Posterior vena cava (tissue), 2 donors: ENCODE measurements at regions not wholly inside any gene's neighbourhood (a gene's known extent, or its start where the extent isn't known, plus 50 kb on each side); places are given as distances from the start of the nearest gene placed in this dataset.

Source experiments
- DNase-seq: peaks from one replicate; pipeline ENCODE4 v3.0.0-alpha.2; 2020; ENCODE audit warnings: low spot score
- intact Hi-C, 2 donors: fragments of 100-400 bp; cut with DNase I; formaldehyde crosslinking; loops; one replicate each; pipeline versions ENCODE4 v1.14.1 to v1.14.2; 2022 to 2023
- donor health status: DM: yes; HTN: yes; CAD: no.
- donor health status: DM: yes; HTN: yes; CAD: no.

GRCh38 chr11:56932572-56933220 is 56.0 kb upstream of the OR5AK2 start:
- intact Hi-C loops = no loop called here
- DNase-seq = no peak

DNA sequence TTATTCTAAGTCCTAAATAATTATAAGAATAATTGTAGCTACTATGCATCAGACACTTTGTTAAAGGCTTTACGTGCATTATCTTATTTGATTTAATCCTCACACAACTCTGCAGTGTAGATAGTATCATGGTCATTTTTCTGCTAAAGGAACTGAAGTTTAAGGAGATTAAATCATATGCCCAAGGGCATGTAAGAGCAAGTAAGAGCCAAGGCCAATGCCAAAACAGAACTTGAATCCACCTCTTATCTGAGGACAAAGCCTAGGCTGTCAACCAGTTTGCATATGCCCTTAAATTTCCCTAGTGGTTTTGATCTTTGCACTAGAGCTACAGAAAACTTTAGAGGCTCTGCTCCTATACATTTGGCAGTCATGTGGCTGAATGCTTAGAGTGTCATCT is 65.6 kb upstream of the OR5AK2 start:
- DNase-seq = no peak
- intact Hi-C loops = no loop called here

- intact Hi-C loops = no loop called here
- DNase-seq = no peak
Measured at GRCh38 chr11:56922421-56922820, 66.3 kb upstream of the OR5AK2 start.

GRCh38 chr11:56917708-56918400 is 70.9 kb upstream of the OR5AK2 start:
- intact Hi-C loops = no loop called here
- no peak for DNase-seq

- DNase-seq = no peak
- intact Hi-C loops = no loop called here
Measured at GRCh38 chr11:56916587-56916986, 72.1 kb upstream of the OR5AK2 start.

DNA sequence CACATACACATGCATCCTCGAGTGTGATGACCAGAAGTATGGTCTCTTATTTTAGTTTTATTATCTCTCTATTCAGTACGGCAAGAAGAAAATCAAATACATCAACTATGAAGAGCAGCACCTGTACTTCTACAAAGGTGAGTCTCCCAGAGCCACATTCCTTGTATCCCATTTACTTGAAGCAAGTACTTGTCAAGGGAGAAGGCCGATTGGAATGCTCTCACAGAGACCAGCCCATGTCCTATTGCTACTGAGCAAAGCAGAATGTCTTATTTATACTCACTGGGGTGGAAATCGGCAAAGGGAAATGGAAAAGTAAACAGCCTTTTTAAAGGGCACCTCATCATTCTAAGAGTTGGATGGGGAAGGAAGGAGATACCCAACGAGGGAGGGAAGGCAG is 72.6 kb upstream of the OR5AK2 start:
- intact Hi-C loops = no loop called here
- DNase-seq = no peak

GRCh38 chr11:56911312-56911711 is 77.4 kb upstream of the OR5AK2 start:
- intact Hi-C loops = no loop called here
- DNase-seq = no peak

DNA sequence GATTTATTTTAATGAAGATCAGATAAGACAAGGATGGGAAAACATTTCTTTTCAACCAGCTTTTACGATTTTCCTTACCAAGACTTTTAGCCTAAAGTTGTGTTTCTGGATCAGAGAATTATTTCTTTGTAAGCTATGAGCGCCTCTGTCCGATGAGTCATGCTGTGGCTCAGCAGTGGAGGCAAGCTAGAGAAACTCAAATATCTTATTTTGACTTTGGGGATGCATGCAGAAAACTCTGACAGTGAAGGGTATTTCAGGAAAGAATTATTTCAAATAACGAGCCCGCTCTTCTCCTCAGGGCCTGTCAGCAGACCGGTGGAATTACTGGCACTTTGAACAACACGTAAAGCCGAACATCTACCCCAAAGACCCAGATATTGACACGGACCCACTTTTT is 77.9 kb upstream of the OR5AK2 start:
- DNase-seq = no peak
- intact Hi-C loops = no loop called here

DNA sequence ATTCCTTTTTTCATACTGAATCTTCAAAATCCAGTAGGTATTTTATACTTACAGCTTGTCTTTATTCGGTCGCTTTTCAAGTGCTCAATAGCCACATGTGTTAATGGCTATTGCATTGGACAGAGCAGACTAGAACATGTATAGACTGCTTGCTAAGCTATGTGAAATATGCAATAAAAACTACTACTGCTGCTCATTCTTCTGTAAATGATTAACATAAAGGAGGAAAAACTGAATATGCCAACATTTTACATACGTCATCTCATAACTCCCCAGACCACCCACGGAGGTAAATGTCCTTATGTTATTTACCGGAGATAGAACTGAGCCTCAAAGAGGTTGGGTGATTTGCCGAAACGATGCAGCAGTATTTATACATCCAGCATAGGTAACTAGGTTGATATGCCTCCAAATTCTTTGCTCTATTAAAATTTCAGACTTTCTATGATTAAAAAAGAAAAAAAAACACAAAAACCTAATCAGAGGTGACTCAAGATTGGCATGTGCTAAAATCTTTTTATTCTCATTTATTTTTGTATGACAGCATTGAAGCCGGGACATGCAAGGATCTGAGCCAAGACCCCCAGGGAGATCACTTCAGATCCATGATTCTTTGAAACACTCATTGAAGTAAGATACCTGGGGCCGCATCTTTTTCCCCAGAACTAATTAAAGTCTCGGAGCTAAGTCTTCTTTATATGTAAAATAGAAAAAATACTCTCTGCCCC is 78.5 kb upstream of the OR5AK2 start:
- intact Hi-C loops = no loop called here
- DNase-seq = no peak

DNA sequence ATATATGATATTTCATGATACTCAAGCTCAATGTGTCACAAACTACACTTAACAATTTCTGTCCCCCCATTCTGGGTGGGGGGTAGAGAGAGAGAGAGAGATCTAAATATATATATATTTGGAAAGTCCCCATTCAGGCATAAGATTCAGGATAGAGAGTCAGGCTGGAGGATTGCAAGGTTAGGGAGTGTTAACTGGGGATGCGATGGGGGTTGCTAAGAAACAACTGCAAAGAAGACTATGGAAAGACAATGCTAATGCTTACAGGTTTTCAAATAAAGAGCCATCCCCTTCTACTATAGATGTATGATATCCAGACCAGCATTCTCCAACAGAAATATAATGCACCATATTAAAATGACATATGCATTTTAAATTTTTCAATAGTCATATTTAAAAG is 79.2 kb upstream of the OR5AK2 start:
- intact Hi-C loops = no loop called here
- DNase-seq = no peak

- no peak for DNase-seq
- intact Hi-C loops = no loop called here
Measured at GRCh38 chr11:56909080-56909479, 79.6 kb upstream of the OR5AK2 start.

GRCh38 chr11:56906683-56907148 is 82.0 kb upstream of the OR5AK2 start:
- no peak for DNase-seq
- intact Hi-C loops = no loop called here

DNA sequence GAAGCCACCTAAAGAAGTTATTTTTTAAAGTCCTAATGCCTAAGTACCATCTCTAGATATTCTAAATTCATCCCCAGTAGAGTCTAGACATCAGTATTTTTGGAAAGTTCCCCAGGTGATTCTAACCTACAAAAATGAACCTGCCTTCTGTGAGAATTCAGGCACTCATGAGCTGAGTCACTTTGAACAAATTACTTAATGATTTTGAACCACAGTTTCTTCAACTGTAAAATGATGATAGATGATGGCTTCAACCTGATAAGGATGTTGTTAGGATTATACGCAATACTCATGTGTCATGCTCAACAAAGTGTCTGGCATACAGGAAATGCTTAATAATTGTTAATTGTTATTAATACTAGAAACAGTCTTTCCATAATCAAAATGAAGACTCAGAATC is 82.8 kb upstream of the OR5AK2 start:
- intact Hi-C loops = no loop called here
- DNase-seq = no peak

- DNase-seq = no peak
- intact Hi-C loops = no loop called here
Measured at GRCh38 chr11:56905442-56905841, 83.3 kb upstream of the OR5AK2 start.

- intact Hi-C loops = no loop called here
- no peak for DNase-seq
Measured at GRCh38 chr11:56898856-56899255, 89.9 kb upstream of the OR5AK2 start.

DNA sequence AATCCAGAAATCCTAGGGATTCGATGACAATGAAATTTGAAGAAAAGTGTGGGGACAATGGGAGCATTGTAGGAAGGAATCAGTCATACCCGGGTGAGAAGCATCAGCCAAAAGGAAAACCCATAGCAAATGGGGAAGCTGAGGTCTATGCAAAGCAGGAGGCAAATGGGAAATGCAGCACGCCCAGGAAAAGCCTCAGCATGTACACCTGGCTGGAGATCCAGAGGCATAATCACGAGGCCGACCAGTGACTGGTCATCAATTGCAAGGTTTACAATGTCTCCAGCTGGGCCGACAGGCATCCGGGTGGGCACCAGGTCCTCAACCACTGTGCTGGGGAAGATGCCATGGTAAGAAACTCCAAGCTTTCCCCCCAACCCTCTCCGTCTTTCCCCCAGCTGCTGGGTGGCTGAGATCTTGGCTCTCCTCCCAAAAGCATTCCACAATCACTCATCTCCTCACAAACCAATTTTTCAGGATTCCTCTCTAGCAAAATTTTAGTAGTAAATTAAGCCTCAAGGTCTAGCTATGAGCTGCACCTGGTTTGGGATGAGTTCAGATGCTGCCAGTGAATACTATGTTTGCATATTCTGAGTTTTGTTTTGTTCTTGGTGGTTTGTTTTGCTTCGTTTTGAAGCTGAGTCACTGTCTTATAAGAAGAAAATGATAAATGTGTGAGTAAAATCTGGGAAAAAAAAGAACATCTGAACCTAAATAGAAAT is 98.0 kb upstream of the OR5AK2 start:
- no peak for DNase-seq
- intact Hi-C loops = no loop called here

DNA sequence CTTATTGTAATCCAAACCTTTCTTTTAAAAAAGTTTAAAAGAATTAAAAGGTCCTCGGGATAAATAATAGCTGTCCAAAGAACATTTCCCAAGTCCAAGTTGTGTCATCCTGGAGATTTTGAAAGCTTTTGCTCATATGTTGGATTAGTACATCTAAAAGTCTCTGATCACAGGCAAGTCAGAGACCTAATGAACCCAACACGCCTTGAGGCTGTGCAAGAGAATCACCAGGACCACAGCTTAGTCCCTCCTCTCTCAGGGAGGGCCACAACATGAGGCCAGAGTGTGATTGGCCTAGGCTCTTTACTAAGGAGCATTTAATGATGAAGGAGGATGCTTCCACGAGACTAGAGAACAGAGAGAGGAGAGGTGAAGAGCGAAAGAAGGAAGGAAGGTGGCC is 98.7 kb upstream of the OR5AK2 start:
- intact Hi-C loops = no loop called here
- DNase-seq = no peak

GRCh38 chr11:56887940-56888339 is 100.8 kb upstream of the OR5AK2 start:
- intact Hi-C loops = no loop called here
- no peak for DNase-seq

- intact Hi-C loops = no loop called here
- no peak for DNase-seq
Measured at GRCh38 chr11:56886455-56886854, 102.3 kb upstream of the OR5AK2 start.

GRCh38 chr11:56885854-56886253 is 102.9 kb upstream of the OR5AK2 start:
- no peak for DNase-seq
- intact Hi-C loops = no loop called here
